ENCODE measurements at regions not wholly inside any gene's neighbourhood (a gene's known extent, or its start where the extent isn't known, plus 50 kb on each side); places are given as distances from the start of the nearest gene placed in this dataset.
A peak's percentile ranks its signal among the peaks of the same experiment; 100 is the strongest.
"Not testable (repeated sequence)": the region's sequence is repeated elsewhere in the genome, so short reads cannot be mapped to it uniquely, and the experiment has no call there.

DNA sequence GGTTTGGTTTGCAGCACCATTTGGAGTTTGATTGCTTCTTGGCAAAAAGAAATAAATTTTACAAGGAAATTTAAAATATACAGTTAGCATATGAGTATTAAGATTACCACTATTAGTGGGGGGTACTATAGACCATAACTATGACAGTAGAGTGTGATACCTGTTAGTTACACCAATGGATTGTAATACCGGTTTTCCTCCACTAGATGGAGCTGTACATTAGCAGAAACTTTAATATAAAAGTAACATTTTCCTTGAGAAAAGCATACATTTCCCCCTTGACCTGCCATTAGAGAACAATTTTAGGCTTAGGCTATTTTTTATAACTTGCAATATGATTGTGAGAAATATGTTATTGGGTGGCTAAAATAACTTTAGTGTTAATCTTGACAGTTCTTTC lies 163.9 kb upstream of the TGIF2LX start:
- H3K4me1 Mint-ChIP-seq (ENCODE audit: low read depth, unreplicated experiment); intact Hi-C loops (cut with micrococcal nuclease; ENCODE audit: unreplicated experiment); POLR2A ChIA-PET; H3K9me3 Mint-ChIP-seq (ENCODE audit: unreplicated experiment); H3K27me3 ChIP-seq (replicated peaks; ENCODE audit: control insufficient read depth, insufficient read depth, low read length); H3K27me3 Mint-ChIP-seq (ENCODE audit: insufficient read depth, unreplicated experiment); H3K36me3 Mint-ChIP-seq (ENCODE audit: insufficient read depth, unreplicated experiment); H3K27ac Mint-ChIP-seq (ENCODE audit: unreplicated experiment); H3K36me3 ChIP-seq (ENCODE audit: control insufficient read depth, insufficient read depth, low read length); H3K9me3 ChIP-seq; H3K4me3 ChIP-seq (ENCODE audit: low read depth, low read length); H3K4me3 Mint-ChIP-seq (ENCODE audit: unreplicated experiment); CTCF ChIA-PET; BruUV-seq (replicated peaks); H3K4me1 ChIP-seq: not testable (repeated sequence)
- TF ChIP-seq, protein P1, sequence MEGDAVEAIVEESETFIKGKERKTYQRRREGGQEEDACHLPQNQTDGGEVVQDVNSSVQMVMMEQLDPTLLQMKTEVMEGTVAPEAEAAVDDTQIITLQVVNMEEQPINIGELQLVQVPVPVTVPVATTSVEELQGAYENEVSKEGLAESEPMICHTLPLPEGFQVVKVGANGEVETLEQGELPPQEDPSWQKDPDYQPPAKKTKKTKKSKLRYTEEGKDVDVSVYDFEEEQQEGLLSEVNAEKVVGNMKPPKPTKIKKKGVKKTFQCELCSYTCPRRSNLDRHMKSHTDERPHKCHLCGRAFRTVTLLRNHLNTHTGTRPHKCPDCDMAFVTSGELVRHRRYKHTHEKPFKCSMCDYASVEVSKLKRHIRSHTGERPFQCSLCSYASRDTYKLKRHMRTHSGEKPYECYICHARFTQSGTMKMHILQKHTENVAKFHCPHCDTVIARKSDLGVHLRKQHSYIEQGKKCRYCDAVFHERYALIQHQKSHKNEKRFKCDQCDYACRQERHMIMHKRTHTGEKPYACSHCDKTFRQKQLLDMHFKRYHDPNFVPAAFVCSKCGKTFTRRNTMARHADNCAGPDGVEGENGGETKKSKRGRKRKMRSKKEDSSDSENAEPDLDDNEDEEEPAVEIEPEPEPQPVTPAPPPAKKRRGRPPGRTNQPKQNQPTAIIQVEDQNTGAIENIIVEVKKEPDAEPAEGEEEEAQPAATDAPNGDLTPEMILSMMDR (IDR thresholded peaks at IDR 0.05; ENCODE audit: insufficient read depth in 1 of 2, low read depth in 1 of 2, low read length in 1 of 2, severe bottlenecking in 1 of 2, unreplicated experiment in 1 of 2), result peak in 1 of 2 experiments; percentile 30
- DNase-seq, result peak in 1 of 2 experiments; percentile 1

DNA sequence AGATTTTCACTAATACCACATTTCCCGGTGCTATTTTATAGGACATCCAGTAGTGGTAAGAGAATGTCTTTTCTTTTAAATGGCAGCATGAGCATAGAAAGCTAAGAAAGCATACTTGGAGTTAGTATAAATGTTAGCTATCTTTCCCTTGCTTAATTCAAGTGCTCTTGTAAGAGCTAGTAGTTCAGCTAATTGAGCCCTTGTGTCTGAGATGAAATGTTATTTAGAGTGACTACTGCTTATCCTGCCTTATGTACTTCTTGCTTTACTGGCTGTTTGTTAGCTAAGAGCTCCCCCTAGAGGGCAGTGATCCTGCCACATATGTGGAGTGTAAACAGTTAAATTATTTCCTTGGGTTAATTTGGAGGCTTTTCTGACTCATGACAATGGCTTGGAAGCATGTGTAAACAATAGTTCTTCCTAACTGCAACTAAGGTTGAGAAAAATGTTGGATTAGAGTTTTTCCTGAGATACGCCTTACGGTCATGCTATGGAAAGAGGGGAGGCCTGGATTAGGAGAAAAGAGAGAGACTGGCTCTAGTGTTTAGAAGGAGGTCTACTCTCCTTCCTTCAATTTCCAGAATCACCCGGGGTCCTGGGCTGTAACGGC lies 162.5 kb upstream of the TGIF2LX start:
- DNase-seq; H3K36me3 ChIP-seq (ENCODE audit: control insufficient read depth, insufficient read depth, low read length); CTCF ChIA-PET; intact Hi-C loops (cut with micrococcal nuclease; ENCODE audit: unreplicated experiment); H3K27me3 ChIP-seq (replicated peaks; ENCODE audit: control insufficient read depth, insufficient read depth, low read length); H3K36me3 Mint-ChIP-seq (ENCODE audit: insufficient read depth, unreplicated experiment); H3K9me3 Mint-ChIP-seq (ENCODE audit: unreplicated experiment); H3K4me3 Mint-ChIP-seq (ENCODE audit: unreplicated experiment); POLR2A ChIA-PET; H3K4me1 Mint-ChIP-seq (ENCODE audit: low read depth, unreplicated experiment); H3K4me1 ChIP-seq; H3K9me3 ChIP-seq; H3K27me3 Mint-ChIP-seq (ENCODE audit: insufficient read depth, unreplicated experiment); H3K4me3 ChIP-seq (ENCODE audit: low read depth, low read length); H3K27ac Mint-ChIP-seq (ENCODE audit: unreplicated experiment); BruUV-seq (replicated peaks): not testable (repeated sequence)

DNA sequence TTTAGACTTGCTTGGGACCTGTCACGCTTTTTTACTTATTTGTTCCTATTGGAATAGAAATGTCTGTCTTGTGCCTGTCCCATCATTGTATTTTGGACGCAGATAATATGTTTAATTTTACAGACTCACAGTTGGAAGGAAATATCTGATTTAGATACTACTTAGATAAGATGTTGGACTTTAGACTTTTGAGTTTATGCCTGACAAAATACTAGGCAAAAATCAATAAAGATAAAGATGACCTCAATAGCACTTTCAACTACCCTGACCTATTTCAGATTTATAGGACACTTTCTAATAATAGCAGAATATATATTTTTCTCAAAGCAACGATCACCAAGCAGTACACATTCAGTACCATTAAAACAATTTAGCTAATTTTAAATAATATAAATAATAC lies 150.1 kb upstream of the TGIF2LX start:
- H3K4me3 Mint-ChIP-seq (ENCODE audit: unreplicated experiment); H3K9me3 Mint-ChIP-seq (ENCODE audit: unreplicated experiment); H3K36me3 ChIP-seq (ENCODE audit: control insufficient read depth, insufficient read depth, low read length); POLR2A ChIA-PET; CTCF ChIA-PET; H3K27ac Mint-ChIP-seq (ENCODE audit: unreplicated experiment); H3K36me3 Mint-ChIP-seq (ENCODE audit: insufficient read depth, unreplicated experiment); H3K27me3 ChIP-seq (replicated peaks; ENCODE audit: control insufficient read depth, insufficient read depth, low read length); BruUV-seq (replicated peaks); intact Hi-C loops (cut with micrococcal nuclease; ENCODE audit: unreplicated experiment); H3K27me3 Mint-ChIP-seq (ENCODE audit: insufficient read depth, unreplicated experiment); H3K4me3 ChIP-seq (ENCODE audit: low read depth, low read length); H3K4me1 ChIP-seq; DNase-seq; H3K9me3 ChIP-seq; H3K4me1 Mint-ChIP-seq (ENCODE audit: low read depth, unreplicated experiment): not testable (repeated sequence)

DNA sequence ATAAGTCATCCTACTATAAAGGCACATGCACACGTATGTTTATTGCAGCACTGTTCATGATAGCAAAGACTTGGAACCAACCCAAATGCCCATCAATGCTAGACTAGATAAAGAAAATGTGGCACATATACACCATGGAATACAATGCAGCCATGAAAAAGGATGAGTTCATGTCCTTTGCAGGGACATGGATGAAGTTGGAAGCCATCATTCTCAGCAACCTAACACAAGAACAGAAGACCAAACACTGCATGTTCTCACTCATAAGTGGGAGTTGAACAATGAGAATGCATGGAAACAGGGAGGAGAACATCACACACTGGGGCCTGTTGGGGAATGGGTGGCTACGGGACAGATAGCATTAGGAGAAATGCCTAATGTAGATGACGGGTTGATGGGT lies 110.3 kb upstream of the TGIF2LX start:
- H3K27ac Mint-ChIP-seq (ENCODE audit: unreplicated experiment); POLR2A ChIA-PET; H3K9me3 Mint-ChIP-seq (ENCODE audit: unreplicated experiment); H3K36me3 Mint-ChIP-seq (ENCODE audit: insufficient read depth, unreplicated experiment); H3K4me3 Mint-ChIP-seq (ENCODE audit: unreplicated experiment); CTCF ChIA-PET; H3K27me3 Mint-ChIP-seq (ENCODE audit: insufficient read depth, unreplicated experiment); H3K36me3 ChIP-seq (ENCODE audit: control insufficient read depth, insufficient read depth, low read length); H3K4me1 Mint-ChIP-seq (ENCODE audit: low read depth, unreplicated experiment); H3K27me3 ChIP-seq (replicated peaks; ENCODE audit: control insufficient read depth, insufficient read depth, low read length); H3K4me1 ChIP-seq; BruUV-seq (replicated peaks); intact Hi-C loops (cut with micrococcal nuclease; ENCODE audit: unreplicated experiment); H3K4me3 ChIP-seq (ENCODE audit: low read depth, low read length); H3K9me3 ChIP-seq; DNase-seq: not testable (repeated sequence)

DNA sequence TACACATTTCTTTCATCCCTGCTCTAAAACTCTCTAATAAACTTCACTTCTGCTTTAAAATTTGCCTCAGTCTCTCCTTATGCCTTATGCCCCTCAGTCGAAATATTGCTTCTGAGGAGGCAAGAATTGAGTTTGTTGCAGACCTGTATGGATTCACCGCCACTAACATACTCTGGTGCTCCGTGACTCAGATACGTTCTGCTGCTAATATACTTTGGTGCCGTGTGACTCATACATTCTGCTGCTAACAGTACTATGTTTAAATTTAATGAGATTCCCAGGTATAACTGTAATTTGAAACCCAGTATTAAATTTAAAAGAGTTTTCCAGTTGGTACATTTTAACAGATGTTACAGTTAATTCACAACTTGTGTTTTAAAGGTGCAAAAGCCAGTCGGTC lies 82.0 kb upstream of the TGIF2LX start:
- H3K36me3 ChIP-seq (ENCODE audit: control insufficient read depth, insufficient read depth, low read length); CTCF ChIA-PET; H3K4me3 Mint-ChIP-seq (ENCODE audit: unreplicated experiment); H3K4me1 Mint-ChIP-seq (ENCODE audit: low read depth, unreplicated experiment); H3K27ac Mint-ChIP-seq (ENCODE audit: unreplicated experiment); POLR2A ChIA-PET; H3K4me3 ChIP-seq (ENCODE audit: low read depth, low read length); intact Hi-C loops (cut with micrococcal nuclease; ENCODE audit: unreplicated experiment); H3K36me3 Mint-ChIP-seq (ENCODE audit: insufficient read depth, unreplicated experiment); DNase-seq; H3K27me3 Mint-ChIP-seq (ENCODE audit: insufficient read depth, unreplicated experiment); H3K9me3 Mint-ChIP-seq (ENCODE audit: unreplicated experiment); H3K27me3 ChIP-seq (replicated peaks; ENCODE audit: control insufficient read depth, insufficient read depth, low read length); BruUV-seq (replicated peaks); H3K4me1 ChIP-seq; H3K9me3 ChIP-seq: not testable (repeated sequence)

DNA sequence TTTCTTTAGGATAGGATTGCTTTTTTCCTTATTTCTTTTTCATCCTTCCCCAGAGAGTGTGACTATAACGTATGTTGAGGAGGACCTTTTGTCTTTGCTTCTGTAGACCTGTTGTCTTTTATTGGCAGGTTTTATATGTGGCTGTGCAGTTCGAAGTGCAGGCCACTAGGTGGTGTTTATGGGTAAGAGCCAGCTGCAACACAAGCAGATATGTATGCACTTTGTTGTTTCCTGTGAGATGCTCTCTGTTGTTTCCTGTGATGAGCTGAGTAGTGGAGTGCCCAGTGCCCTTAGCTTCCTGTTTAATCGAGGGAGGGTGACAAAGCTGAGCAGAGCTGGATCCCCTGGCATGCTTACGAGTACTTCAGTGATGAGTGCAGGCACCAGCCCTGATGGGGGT lies 50.0 kb upstream of the TGIF2LX start:
- H3K4me3 Mint-ChIP-seq (ENCODE audit: unreplicated experiment); H3K9me3 ChIP-seq; H3K27me3 ChIP-seq (replicated peaks; ENCODE audit: control insufficient read depth, insufficient read depth, low read length); H3K4me1 ChIP-seq; H3K36me3 Mint-ChIP-seq (ENCODE audit: insufficient read depth, unreplicated experiment); H3K9me3 Mint-ChIP-seq (ENCODE audit: unreplicated experiment); H3K4me1 Mint-ChIP-seq (ENCODE audit: low read depth, unreplicated experiment); POLR2A ChIA-PET; H3K36me3 ChIP-seq (ENCODE audit: control insufficient read depth, insufficient read depth, low read length); intact Hi-C loops (cut with micrococcal nuclease; ENCODE audit: unreplicated experiment); CTCF ChIA-PET; H3K27ac Mint-ChIP-seq (ENCODE audit: unreplicated experiment); H3K27me3 Mint-ChIP-seq (ENCODE audit: insufficient read depth, unreplicated experiment); H3K4me3 ChIP-seq (ENCODE audit: low read depth, low read length); BruUV-seq (replicated peaks): not testable (repeated sequence)
- peak in 1 of 2 experiments; percentile 5 for DNase-seq
